ENCODE measurements at regions not wholly inside any gene's neighbourhood (a gene's known extent, or its start where the extent isn't known, plus 50 kb on each side); places are given as distances from the start of the nearest gene placed in this dataset.

- intact Hi-C loops (cut with DNase I) = no loop called here
- ATAC-seq (no peak), DNase-seq (ENCODE audit: low spot score) (no peak)
Observed at GRCh38 chr4:149144060-149144459, 671.6 kb downstream of the IQCM start.

- no peak for DNase-seq (ENCODE audit: low spot score)
- no peak for ATAC-seq
- intact Hi-C loops (cut with DNase I) = no loop called here
Observed at GRCh38 chr4:149141391-149141790, 674.3 kb downstream of the IQCM start.

GRCh38 chr4:149140841-149141240 lies 674.8 kb downstream of the IQCM start:
- intact Hi-C loops (cut with DNase I) = no loop called here
- DNase-seq (ENCODE audit: low spot score) (no peak), ATAC-seq (no peak)

GRCh38 chr4:149136951-149137620 lies 678.6 kb downstream of the IQCM start:
- intact Hi-C loops (cut with DNase I) = no loop called here
- ATAC-seq (no peak), DNase-seq (ENCODE audit: low spot score) (no peak)

DNA sequence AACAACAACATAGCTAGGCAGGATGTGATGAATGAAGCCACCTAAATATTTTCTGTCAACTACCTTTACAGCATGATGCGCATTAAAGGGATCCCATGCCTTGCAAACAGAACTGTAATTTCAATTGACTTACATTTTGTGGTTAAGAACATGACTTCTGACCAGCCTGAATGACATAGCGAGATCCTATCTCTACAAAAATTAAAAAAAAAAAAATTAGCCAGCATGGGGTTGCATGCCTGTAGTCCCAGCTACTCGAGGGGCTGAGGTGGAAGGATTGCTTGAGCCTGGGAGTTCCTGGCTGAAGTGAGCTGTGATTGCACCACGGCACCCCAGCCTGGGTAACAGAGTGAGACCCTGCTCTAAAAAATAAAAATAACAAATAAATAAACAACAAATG lies 680.6 kb downstream of the IQCM start:
- ATAC-seq = no peak
- intact Hi-C loops (cut with DNase I) = no loop called here
- DNase-seq (ENCODE audit: low spot score) = no peak

- intact Hi-C loops (cut with DNase I) = no loop called here
- no peak for ATAC-seq
- no peak for DNase-seq (ENCODE audit: low spot score)
Observed at GRCh38 chr4:149121023-149121404, 678.8 kb upstream of the NR3C2 start.

GRCh38 chr4:149120331-149121022 lies 678.3 kb upstream of the NR3C2 start:
- DNase-seq (ENCODE audit: low spot score) = no peak
- no peak for ATAC-seq
- intact Hi-C loops (cut with DNase I) = no loop called here

- no peak for DNase-seq (ENCODE audit: low spot score)
- ATAC-seq = no peak
- intact Hi-C loops (cut with DNase I) = no loop called here
Observed at GRCh38 chr4:149116806-149117205, 674.6 kb upstream of the NR3C2 start.

DNA sequence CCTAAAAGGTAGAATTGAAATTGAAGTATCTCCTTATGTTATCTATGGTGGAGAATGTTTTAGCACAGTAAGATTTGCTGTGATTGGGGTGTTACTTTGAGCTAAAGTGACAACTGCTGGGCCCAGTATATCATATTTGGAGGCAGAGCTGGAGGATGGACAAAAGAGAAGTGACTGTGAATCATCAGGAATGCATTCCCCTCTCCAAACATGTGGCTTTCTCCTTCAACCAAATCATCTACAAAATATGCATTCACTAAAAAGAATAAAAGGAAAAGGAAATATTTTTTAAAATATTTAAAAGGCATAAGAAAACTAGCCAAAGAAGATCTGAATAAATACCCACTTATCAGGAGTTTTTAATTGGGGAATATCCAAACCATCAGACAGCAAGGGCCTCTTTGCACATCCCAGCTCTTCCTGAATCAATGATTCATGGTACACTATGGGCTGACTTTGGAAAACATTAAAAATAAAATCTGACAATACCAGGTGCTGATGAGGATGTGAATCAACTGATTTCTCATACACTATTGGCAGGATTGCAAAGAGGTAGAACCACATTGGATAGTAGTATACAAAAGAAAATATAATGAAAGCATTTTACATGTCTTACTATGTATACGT lies 671.7 kb upstream of the NR3C2 start:
- ATAC-seq = no peak
- intact Hi-C loops (cut with DNase I) = no loop called here
- no peak for DNase-seq (ENCODE audit: low spot score)

- DNase-seq (ENCODE audit: low spot score) (no peak), ATAC-seq (no peak)
- intact Hi-C loops (cut with DNase I) = no loop called here
Observed at GRCh38 chr4:149112109-149112508, 669.9 kb upstream of the NR3C2 start.

- DNase-seq (ENCODE audit: low spot score) (no peak), ATAC-seq (no peak)
- intact Hi-C loops (cut with DNase I) = no loop called here
Observed at GRCh38 chr4:149110481-149110880, 668.3 kb upstream of the NR3C2 start.

DNA sequence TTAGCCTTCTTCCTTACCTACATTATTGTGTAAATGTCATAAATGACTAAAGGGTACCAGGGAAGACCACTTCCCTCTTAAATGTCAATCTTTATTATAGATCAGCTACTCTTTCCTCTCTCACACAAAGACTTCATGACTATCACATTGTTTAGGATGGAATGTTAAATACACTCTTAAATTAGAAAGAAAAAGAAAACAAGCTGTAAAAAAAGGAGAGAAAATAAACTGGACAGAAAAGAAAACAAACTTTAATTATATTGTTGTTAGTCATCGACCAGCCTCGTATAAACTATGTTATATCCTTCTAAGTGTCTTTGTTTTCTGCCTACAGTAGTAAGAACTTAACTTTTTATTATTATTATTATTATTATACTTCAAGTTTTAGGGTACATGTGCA lies 666.4 kb upstream of the NR3C2 start:
- DNase-seq (ENCODE audit: low spot score) (no peak), ATAC-seq (no peak)
- intact Hi-C loops (cut with DNase I) = no loop called here

- ATAC-seq = no peak
- intact Hi-C loops (cut with DNase I) = no loop called here
- no peak for DNase-seq (ENCODE audit: low spot score)
Observed at GRCh38 chr4:149102765-149103164, 660.6 kb upstream of the NR3C2 start.

- DNase-seq (ENCODE audit: low spot score) (no peak), ATAC-seq (no peak)
- intact Hi-C loops (cut with DNase I) = no loop called here
Observed at GRCh38 chr4:149101649-149102048, 659.4 kb upstream of the NR3C2 start.

GRCh38 chr4:149095811-149096210 lies 653.6 kb upstream of the NR3C2 start:
- intact Hi-C loops (cut with DNase I) = no loop called here
- ATAC-seq (peak; percentile 46), DNase-seq (ENCODE audit: low spot score) (no peak)

DNA sequence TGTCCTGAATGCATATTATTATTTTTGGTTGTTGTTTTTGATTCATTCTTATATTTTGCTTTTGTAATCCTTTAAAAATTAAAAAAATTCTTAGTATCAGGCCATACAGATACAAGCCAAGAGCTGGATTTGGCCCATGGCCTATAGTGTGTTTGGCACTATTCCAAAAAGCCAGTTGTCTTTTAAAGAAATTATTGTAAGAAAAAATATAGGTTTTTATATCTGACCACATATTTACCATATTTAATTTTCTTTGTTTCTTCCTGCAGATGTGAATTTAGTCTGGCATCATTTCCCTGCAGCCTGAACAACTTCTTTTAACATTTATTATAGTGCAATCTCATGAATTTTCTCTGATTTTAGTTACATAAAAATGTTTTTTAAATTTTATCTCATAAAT lies 652.8 kb upstream of the NR3C2 start:
- intact Hi-C loops (cut with DNase I) = no loop called here
- ATAC-seq (no peak), DNase-seq (ENCODE audit: low spot score) (no peak)

GRCh38 chr4:149084144-149084543 lies 641.9 kb upstream of the NR3C2 start:
- ATAC-seq (no peak), DNase-seq (ENCODE audit: low spot score) (no peak)
- intact Hi-C loops (cut with DNase I) = no loop called here

- intact Hi-C loops (cut with DNase I) = no loop called here
- ATAC-seq (no peak), DNase-seq (ENCODE audit: low spot score) (no peak)
Observed at GRCh38 chr4:149077181-149077580, 635.0 kb upstream of the NR3C2 start.

DNA sequence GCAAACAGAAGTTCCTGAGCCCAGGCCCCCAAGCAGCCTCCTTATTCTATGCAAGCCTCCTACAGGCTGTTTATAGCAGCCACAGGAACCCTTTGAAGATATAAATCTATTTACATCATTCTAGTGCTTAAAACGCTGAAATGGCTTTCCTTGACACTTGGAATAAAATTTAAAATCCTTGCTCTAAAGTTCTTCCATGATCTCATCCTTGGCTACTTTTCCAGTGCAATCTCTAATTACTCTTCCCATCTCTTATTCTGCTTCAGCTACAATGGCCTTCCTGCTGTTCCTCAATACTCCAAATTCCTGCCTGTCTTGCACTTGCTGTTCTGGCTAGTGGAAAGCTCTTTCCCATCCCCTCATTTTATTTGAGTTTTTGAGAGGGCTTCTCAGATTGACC lies 634.2 kb upstream of the NR3C2 start:
- ATAC-seq = no peak
- intact Hi-C loops (cut with DNase I) = no loop called here
- DNase-seq (ENCODE audit: low spot score) = no peak

GRCh38 chr4:149072384-149072783 lies 630.2 kb upstream of the NR3C2 start:
- no peak for ATAC-seq
- no peak for DNase-seq (ENCODE audit: low spot score)
- intact Hi-C loops (cut with DNase I) = no loop called here

DNA sequence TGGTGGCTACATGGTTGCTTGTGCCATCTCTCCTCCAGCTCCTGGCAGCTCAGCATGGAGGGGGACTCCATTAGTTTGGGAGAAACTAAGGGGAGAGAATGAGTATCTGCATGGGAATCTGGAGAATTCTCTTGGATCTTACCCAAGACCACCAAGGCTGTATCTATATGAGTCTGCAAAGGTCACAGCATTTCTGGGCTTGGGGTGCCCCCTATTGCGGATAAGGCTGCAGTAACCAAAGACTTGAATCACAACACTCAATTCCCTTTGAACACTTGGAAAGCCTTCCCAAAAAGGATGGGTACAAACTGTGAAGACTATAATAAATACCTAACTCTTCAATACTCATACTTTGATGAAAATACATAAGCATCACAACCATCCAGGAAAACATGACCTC lies 623.5 kb upstream of the NR3C2 start:
- no peak for DNase-seq (ENCODE audit: low spot score)
- no peak for ATAC-seq
- intact Hi-C loops (cut with DNase I) = no loop called here
